ENCODE measurements at regions not wholly inside any gene's neighbourhood (a gene's known extent, or its start where the extent isn't known, plus 50 kb on each side); places are given as distances from the start of the nearest gene placed in this dataset.
"Not testable (repeated sequence)": the region's sequence is repeated elsewhere in the genome, so short reads cannot be mapped to it uniquely, and the experiment has no call there.

GRCh38 chr1:8120693-8121260, 94.7 kb upstream of the ERRFI1 start:
- no peak overlapping the region for H2AFZ ChIP-seq (ENCODE audit: low read length)
- no peak overlapping the region for H3K9ac ChIP-seq (ENCODE audit: low read length)
- no peaks in the 10 kb centered on the region for H3K4me1 ChIP-seq (ENCODE audit: insufficient read depth, low read length, severe bottlenecking)
- H3K4me2 ChIP-seq (ENCODE audit: low read length) = no peak overlapping the region
- no peaks in the 10 kb centered on the region for H3K79me2 ChIP-seq (ENCODE audit: insufficient read depth, low read length)
- no peak overlapping the region for H3K4me3 ChIP-seq (ENCODE audit: low read depth, low read length, poor library complexity, severe bottlenecking)
- peaks cover 4% of the 10 kb centered on the region for H3K27me3 ChIP-seq (ENCODE audit: insufficient read depth, low read length)
- no peaks in the 10 kb centered on the region for H3K9me3 ChIP-seq (ENCODE audit: low read length)
- H3K36me3 ChIP-seq (ENCODE audit: insufficient read depth, low read length) = no peaks in the 10 kb centered on the region
- H4K20me1 ChIP-seq (ENCODE audit: insufficient read depth, low read length) = no peaks in the 10 kb centered on the region
- no peak overlapping the region for H3K27ac ChIP-seq (ENCODE audit: low read depth, low read length, poor library complexity, severe bottlenecking)
- no peaks in the 10 kb centered on the region for H3K9me2 ChIP-seq (ENCODE audit: low read depth, low read length)
- TF ChIP-seq EZH2 (IDR thresholded peaks at IDR 0.05; ENCODE audit: borderline replicate concordance, low read length) = no peak
- TF ChIP-seq CTCF (IDR thresholded peaks at IDR 0.05; ENCODE audit: low read length) = no peak
- H3F3A ChIP-seq (ENCODE audit: insufficient read depth, low read length) = no peaks in the 10 kb centered on the region

GRCh38 chr1:8118736-8119135, 92.6 kb upstream of the ERRFI1 start:
- not testable (repeated sequence) for H3K9ac ChIP-seq (ENCODE audit: low read length); H3K4me3 ChIP-seq (ENCODE audit: low read depth, low read length, poor library complexity, severe bottlenecking); H3K4me2 ChIP-seq (ENCODE audit: low read length); H3K9me2 ChIP-seq (ENCODE audit: low read depth, low read length); H3K9me3 ChIP-seq (ENCODE audit: low read length); H3K79me2 ChIP-seq (ENCODE audit: insufficient read depth, low read length); H3K4me1 ChIP-seq (ENCODE audit: insufficient read depth, low read length, severe bottlenecking); H3K27ac ChIP-seq (ENCODE audit: low read depth, low read length, poor library complexity, severe bottlenecking); H3F3A ChIP-seq (ENCODE audit: insufficient read depth, low read length); H4K20me1 ChIP-seq (ENCODE audit: insufficient read depth, low read length); H2AFZ ChIP-seq (ENCODE audit: low read length); H3K27me3 ChIP-seq (ENCODE audit: insufficient read depth, low read length); H3K36me3 ChIP-seq (ENCODE audit: insufficient read depth, low read length)

- Histone ChIP-seq H3K79me2 (ENCODE audit: insufficient read depth, low read length) (no peaks in the 10 kb centered on the region), H3K36me3 (ENCODE audit: insufficient read depth, low read length) (no peaks in the 10 kb centered on the region), H3K9me3 (ENCODE audit: low read length) (no peaks in the 10 kb centered on the region), H3K4me3 (ENCODE audit: low read depth, low read length, poor library complexity, severe bottlenecking) (no peak overlapping the region), H2AFZ (ENCODE audit: low read length) (no peak overlapping the region), H3K4me2 (ENCODE audit: low read length) (no peak overlapping the region), H4K20me1 (ENCODE audit: insufficient read depth, low read length) (no peaks in the 10 kb centered on the region), H3K9ac (ENCODE audit: low read length) (no peak overlapping the region), H3K27me3 (ENCODE audit: insufficient read depth, low read length) (peaks cover under 1% of the 10 kb centered on the region), H3K9me2 (ENCODE audit: low read depth, low read length) (no peaks in the 10 kb centered on the region), H3K4me1 (ENCODE audit: insufficient read depth, low read length, severe bottlenecking) (no peaks in the 10 kb centered on the region), H3K27ac (ENCODE audit: low read depth, low read length, poor library complexity, severe bottlenecking) (no peak overlapping the region), H3F3A (ENCODE audit: insufficient read depth, low read length) (no peaks in the 10 kb centered on the region)
- TF ChIP-seq CTCF (IDR thresholded peaks at IDR 0.05; ENCODE audit: low read length) = no peak
- no peak for TF ChIP-seq EZH2 (IDR thresholded peaks at IDR 0.05; ENCODE audit: borderline replicate concordance, low read length)
Measured at GRCh38 chr1:8118031-8118451, 91.9 kb upstream of the ERRFI1 start.

GRCh38 chr1:8116894-8117264, 90.8 kb upstream of the ERRFI1 start:
- Histone ChIP-seq H3K79me2 (ENCODE audit: insufficient read depth, low read length) (no peaks in the 10 kb centered on the region), H3K36me3 (ENCODE audit: insufficient read depth, low read length) (no peaks in the 10 kb centered on the region), H4K20me1 (ENCODE audit: insufficient read depth, low read length) (no peaks in the 10 kb centered on the region), H2AFZ (ENCODE audit: low read length) (no peak overlapping the region), H3K9me2 (ENCODE audit: low read depth, low read length) (no peaks in the 10 kb centered on the region), H3K4me3 (ENCODE audit: low read depth, low read length, poor library complexity, severe bottlenecking) (no peak overlapping the region), H3K4me1 (ENCODE audit: insufficient read depth, low read length, severe bottlenecking) (no peaks in the 10 kb centered on the region), H3K27ac (ENCODE audit: low read depth, low read length, poor library complexity, severe bottlenecking) (no peak overlapping the region), H3K9ac (ENCODE audit: low read length) (no peak overlapping the region), H3K27me3 (ENCODE audit: insufficient read depth, low read length) (no peaks in the 10 kb centered on the region; the same call in 1 of the 2 replicates), H3F3A (ENCODE audit: insufficient read depth, low read length) (no peaks in the 10 kb centered on the region), H3K9me3 (ENCODE audit: low read length) (no peaks in the 10 kb centered on the region), H3K4me2 (ENCODE audit: low read length) (no peak overlapping the region)
- TF ChIP-seq EZH2 (IDR thresholded peaks at IDR 0.05; ENCODE audit: borderline replicate concordance, low read length) (no peak), CTCF (IDR thresholded peaks at IDR 0.05; ENCODE audit: low read length) (no peak)
